DMS53 (cell line): ENCODE measurements at regions not wholly inside any gene's neighbourhood (a gene's known extent, or its start where the extent isn't known, plus 50 kb on each side); places are given as distances from the start of the nearest gene placed in this dataset.
"Not testable (repeated sequence)": the region's sequence is repeated elsewhere in the genome, so short reads cannot be mapped to it uniquely, and the experiment has no call there.

ENCODE experiments used
- DNase-seq: peaks from one replicate; lab custom pipeline; 2025; lab: John Stamatoyannopoulos, UW

GRCh38 chr6:9830808-9831207 lies 584.1 kb downstream of the TFAP2A start:
- DNase-seq, result no peak

- DNase-seq, result no peak
Measured at GRCh38 chr6:9825526-9825925, 589.3 kb downstream of the TFAP2A start.

- not testable (repeated sequence) for DNase-seq
Measured at GRCh38 chr6:9810727-9811126, 604.1 kb downstream of the TFAP2A start.

GRCh38 chr6:9810286-9810685 lies 604.6 kb downstream of the TFAP2A start:
- DNase-seq, result no peak

- DNase-seq, result no peak
Measured at GRCh38 chr6:9806195-9806594, 608.7 kb downstream of the TFAP2A start.

GRCh38 chr6:9801249-9801754 lies 613.6 kb downstream of the TFAP2A start:
- no peak for DNase-seq

- no peak for DNase-seq
Measured at GRCh38 chr6:9799582-9799981, 615.3 kb downstream of the TFAP2A start.

- no peak for DNase-seq
Measured at GRCh38 chr6:9796827-9797226, 618.0 kb downstream of the TFAP2A start.

GRCh38 chr6:9795880-9796279 lies 619.0 kb downstream of the TFAP2A start:
- no peak for DNase-seq

GRCh38 chr6:9789201-9789600 lies 625.7 kb downstream of the TFAP2A start:
- DNase-seq, result no peak

GRCh38 chr6:9784786-9785185 lies 630.1 kb downstream of the TFAP2A start:
- DNase-seq, result no peak

- no peak for DNase-seq
Measured at GRCh38 chr6:9783567-9783966, 631.3 kb downstream of the TFAP2A start.

GRCh38 chr6:9766240-9766915 lies 648.5 kb downstream of the TFAP2A start:
- no peak for DNase-seq

GRCh38 chr6:9761220-9761619 lies 653.7 kb downstream of the TFAP2A start:
- DNase-seq, result no peak

GRCh38 chr6:9754515-9754914 lies 660.4 kb downstream of the TFAP2A start:
- DNase-seq, result no peak

- DNase-seq, result no peak
Measured at GRCh38 chr6:9745966-9746365, 668.9 kb downstream of the TFAP2A start.

- DNase-seq, result no peak
Measured at GRCh38 chr6:9745476-9745875, 669.4 kb downstream of the TFAP2A start.

GRCh38 chr6:9744119-9744518 lies 670.8 kb downstream of the TFAP2A start:
- no peak for DNase-seq

GRCh38 chr6:9732056-9732455 lies 682.8 kb downstream of the TFAP2A start:
- no peak for DNase-seq

- not testable (repeated sequence) for DNase-seq
Measured at GRCh38 chr6:9725776-9726175, 689.1 kb downstream of the TFAP2A start.

- no peak for DNase-seq
Measured at GRCh38 chr6:9717568-9717967, 697.3 kb downstream of the TFAP2A start.

- no peak for DNase-seq
Measured at GRCh38 chr6:9711365-9711764, 703.5 kb downstream of the TFAP2A start.

GRCh38 chr6:9710574-9710973 lies 704.3 kb downstream of the TFAP2A start:
- no peak for DNase-seq

GRCh38 chr6:9708600-9708999 lies 706.3 kb downstream of the TFAP2A start:
- no peak for DNase-seq
